SHP77 treated with DMSO at 0.1 percent for 48 hours (cell line): ENCODE measurements at regions not wholly inside any gene's neighbourhood (a gene's known extent, or its start where the extent isn't known, plus 50 kb on each side); places are given as distances from the start of the nearest gene placed in this dataset.

Experiments used
- DNase-seq: peaks from one replicate; lab custom pipeline; 2025; lab: John Stamatoyannopoulos, UW

GRCh38 chr6:21469213-21469612 lies 124.3 kb upstream of the SOX4 start:
- no peak for DNase-seq

- no peak for DNase-seq
Measured at GRCh38 chr6:21476112-21476511, 117.4 kb upstream of the SOX4 start.

DNA sequence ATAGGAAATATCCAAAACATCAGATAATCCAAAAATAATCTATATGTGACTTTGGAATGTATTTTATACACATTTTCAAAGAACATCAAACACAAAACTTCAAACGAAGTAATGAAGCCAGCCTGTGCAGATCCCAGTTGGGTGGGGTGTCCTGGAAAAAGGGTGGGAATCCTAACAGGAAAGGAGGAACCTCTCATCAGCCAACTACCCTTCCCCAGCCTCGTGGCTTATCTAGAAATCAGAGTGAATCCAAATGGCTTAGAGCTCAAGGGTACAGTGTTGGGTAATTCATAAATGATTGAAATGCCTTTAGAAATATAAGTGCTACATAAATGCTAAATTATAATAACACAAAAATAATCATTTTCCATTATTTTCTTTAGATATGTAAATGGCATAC lies 115.1 kb upstream of the SOX4 start:
- DNase-seq = no peak

DNA sequence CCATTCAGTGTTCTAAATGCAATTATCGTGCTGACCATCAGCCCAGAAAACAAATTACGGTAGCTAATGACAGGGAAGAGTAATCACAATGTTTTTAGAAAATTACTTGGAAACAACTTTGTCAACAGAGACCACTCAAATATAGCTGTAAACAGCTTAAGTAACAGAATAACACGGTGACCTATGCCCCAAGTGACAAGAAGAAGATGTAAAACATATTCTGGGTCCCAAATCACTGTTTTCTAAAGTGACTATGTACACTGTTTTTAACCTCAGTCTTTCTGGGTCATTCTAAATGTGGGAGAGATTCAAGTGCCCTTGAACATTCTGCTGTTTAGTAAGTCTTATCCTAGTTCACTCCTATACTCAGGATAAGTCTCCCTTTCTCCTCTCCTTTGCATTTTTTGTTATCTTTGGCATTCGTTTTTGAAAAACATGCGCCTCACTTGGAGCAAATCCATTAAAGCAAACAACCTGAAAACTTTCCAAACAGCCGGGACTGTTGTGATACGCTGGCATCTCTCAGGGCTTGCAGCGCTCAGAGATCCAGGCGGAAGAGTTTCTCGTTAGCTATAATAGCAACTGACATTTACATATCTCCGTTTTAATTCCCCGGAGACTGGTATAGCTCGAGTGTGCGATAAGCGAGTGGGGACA lies 114.5 kb upstream of the SOX4 start:
- no peak for DNase-seq

- no peak for DNase-seq
Measured at GRCh38 chr6:21486115-21486514, 107.4 kb upstream of the SOX4 start.

GRCh38 chr6:21489826-21490225 lies 103.7 kb upstream of the SOX4 start:
- DNase-seq = no peak

GRCh38 chr6:21491955-21492354 lies 101.6 kb upstream of the SOX4 start:
- no peak for DNase-seq

GRCh38 chr6:21494505-21494904 lies 99.0 kb upstream of the SOX4 start:
- DNase-seq = no peak

- no peak for DNase-seq
Measured at GRCh38 chr6:21496196-21496595, 97.4 kb upstream of the SOX4 start.

GRCh38 chr6:21496706-21497105 lies 96.8 kb upstream of the SOX4 start:
- DNase-seq = no peak

DNA sequence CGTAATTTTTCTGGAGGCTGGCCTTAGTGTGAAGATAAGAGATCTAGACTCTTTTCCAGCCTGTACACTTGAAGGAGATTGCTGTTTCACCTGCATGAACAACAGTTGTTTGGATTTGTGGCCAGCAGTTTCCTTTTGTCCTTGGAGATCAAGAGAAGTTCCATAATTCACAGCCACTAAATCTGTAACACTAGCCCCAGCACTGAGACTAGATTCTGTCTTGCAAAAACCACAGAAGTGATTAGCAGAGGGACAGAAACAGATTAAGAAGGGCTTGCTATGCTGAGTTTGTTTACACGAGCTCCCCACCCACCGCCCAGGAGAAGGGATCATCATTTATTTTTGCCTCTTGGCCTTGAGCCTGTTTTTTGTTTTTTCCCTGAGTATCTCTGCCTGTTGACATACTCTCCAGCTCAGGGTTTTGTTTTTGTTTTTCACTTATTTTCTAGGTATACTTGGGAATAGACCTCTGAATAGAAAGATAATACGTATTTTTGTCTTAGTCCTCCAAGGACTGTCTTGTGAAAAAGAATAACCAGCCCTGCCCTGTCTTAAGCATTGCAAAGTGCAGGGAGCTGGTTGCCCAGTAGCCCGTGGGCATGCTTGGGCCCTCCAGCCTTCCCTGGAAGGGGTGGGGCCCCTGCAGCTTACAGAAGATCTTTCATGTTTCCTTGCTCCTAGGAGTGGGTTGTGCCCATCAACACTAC lies 93.1 kb upstream of the SOX4 start:
- no peak for DNase-seq

DNA sequence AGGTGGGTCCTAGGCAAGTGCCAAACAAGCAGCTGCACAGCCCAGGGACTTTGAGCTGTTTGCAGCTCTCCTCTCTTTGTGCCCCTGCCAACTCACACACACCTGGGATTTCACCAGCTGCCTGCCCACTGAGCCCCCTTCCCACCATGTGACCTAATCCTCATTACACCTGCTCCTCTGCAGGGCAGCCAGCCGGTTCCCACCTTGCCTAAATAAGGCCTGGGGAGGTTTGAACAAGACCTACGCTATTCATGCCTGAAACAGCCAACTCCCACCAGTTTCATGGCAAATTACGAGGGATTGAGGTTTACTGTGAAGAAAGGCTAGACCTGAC lies 92.6 kb upstream of the SOX4 start:
- DNase-seq = peak; percentile 93

- no peak for DNase-seq
Measured at GRCh38 chr6:21501815-21502214, 91.7 kb upstream of the SOX4 start.

DNA sequence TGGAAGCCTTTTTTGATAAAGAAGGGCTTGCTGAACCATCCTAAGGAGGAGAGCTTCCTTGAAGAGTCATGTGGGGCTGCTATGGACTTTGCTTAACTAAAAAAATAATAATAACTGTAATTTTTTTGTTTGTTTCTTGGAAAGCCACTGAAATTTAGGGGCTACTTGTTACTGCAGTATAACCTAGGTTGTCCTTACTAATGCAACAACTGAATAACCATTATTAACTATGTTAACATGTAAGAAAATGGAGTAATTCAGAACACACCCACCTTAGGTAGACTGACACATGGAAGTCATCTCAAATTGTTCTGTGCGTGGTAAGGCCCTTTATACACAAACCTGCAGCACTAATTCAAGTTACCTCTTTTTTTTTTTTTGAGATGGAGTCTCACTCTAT lies 90.9 kb upstream of the SOX4 start:
- DNase-seq = no peak

DNA sequence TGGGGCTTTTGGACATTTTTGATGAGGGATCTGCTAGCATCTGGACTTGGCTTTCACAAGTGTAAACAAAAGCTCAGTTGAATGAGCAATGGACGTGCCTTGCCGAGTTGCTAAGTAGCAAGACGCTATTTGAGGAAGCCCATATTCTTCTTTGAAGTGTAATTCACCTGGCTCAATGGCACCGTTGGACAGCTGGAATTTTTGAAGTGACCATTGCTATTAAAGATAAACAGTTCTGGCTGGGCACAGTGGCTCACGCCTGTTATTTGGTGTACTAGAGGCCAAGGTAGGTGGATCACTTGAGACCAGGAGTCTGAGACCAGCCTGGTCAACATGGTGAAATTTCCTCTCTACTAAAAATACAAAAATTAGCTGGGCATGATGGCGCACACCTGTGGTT lies 88.8 kb upstream of the SOX4 start:
- no peak for DNase-seq

DNA sequence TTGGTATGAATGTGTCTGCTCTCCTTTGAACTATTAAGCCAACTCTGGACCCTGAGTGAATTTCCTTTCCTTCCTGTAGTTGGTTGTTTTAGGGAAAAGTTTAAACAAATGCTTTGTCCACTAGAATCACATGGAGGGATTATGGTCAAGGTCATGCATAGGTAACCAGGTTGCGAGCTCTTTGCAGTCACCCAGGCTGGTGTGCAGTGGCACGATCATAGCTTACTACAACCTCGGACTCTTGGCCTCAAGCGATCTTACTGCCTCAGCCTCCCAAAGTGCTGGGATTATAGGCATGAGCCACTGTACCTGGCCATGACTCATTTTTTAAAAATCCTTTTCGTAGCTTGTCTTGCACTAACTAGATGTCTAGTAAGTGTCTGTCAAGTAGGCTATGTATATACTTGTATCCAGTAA lies 88.0 kb upstream of the SOX4 start:
- no peak for DNase-seq

DNA sequence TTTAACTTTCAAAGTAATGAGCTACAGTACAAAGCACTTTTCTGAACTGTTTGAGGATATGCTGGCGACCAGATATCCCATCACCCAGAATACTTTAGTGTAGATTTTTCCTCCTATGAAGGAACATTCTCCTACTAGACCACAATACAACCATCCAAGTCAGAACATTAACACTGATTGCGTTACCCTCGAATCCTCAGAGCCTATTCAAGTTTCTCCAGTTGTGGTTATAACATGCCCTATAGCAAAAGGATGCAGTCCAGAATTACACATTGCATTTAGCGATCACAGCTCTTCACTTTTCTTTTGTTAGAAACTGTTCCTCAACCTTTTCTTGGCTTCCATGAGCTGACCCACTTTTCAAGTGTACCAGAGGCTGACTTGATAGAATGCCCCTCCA lies 87.4 kb upstream of the SOX4 start:
- DNase-seq = no peak

- no peak for DNase-seq
Measured at GRCh38 chr6:21507811-21508210, 85.7 kb upstream of the SOX4 start.

- no peak for DNase-seq
Measured at GRCh38 chr6:21508753-21509152, 84.8 kb upstream of the SOX4 start.

DNA sequence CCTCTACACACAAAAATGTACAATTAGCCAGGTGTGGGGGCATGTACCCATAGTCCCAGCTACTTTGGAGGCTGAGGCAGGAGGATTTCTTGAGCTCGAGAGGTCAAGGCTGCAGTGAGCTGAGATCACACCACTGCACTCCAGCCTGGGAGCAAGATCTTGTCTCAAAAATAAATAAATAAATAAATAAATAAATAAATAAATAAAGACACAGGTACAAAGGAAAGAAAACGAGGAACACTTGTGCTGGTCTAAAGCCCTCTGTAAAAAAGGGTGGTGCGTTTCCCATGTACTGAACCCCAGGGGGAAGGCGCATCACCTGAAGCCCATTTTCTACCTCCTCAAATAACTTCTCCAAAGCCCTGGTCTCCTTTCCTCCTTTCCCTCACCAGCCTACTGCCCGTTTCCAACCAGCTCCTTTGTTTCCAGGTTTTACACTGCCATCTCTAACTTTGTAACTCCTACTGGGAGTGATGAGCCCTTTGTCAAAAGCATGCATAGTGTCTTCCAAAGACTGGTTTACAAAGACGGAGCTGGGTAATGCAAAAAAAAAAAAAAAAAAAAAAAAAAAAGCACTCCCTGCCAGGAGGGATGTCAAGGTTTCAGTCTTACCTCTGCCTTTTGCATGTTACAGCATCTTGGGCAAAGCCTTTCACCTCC lies 81.5 kb upstream of the SOX4 start:
- no peak for DNase-seq

DNA sequence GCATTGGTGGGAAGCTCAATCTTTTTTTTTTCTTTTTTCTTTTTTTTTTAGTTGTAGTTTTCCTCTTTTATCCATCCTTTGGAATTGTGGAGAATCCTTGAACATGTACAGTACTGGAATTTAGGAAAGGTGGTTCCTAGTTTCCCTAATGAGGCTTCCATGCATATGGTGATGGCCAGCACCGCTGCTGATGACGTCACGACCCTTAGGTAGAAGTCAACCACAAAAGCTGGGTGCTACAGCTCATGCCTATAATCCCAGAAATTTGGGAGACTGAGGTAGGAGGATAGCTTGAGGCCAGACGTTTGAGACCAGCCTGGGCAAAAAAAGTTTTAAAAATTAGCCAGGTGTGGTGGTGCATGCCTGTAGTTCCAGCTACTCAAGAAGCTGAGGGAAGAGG lies 79.3 kb upstream of the SOX4 start:
- DNase-seq = no peak

DNA sequence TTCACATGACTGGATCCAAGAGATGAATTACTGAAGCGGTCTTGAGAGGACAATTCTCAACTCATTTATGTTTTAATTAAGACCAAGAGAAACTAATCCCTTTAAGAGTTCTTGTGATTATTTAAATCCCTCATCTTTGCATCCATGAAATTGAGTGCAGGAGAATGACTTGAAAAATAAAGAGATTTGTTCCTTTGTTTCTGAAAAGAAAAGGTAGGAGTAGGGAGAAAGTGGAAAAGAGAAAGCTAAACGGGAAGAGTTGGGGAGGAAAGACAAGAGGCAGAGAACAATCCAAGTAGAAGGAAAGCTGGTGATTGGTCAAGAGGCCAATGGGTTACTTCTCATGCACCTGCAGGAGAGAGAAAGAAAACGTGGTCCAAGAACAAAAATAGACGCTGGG lies 75.2 kb upstream of the SOX4 start:
- no peak for DNase-seq

- no peak for DNase-seq
Measured at GRCh38 chr6:21519642-21520041, 73.9 kb upstream of the SOX4 start.

GRCh38 chr6:21521276-21521675 lies 72.3 kb upstream of the SOX4 start:
- no peak for DNase-seq
